HG03103 (cell line): ENCODE measurements at regions not wholly inside any gene's neighbourhood (a gene's known extent, or its start where the extent isn't known, plus 50 kb on each side); places are given as distances from the start of the nearest gene placed in this dataset.

Experiments used
- ATAC-seq: cut with Tn5 transposase; IDR thresholded peaks from one replicate; pipeline ENCODE4 v1.9.1; 2021; ENCODE audit warnings: low read depth; ENCODE audit not compliant: unreplicated experiment

GRCh38 chr20:22781869-22782268, 197.5 kb upstream of the FOXA2 start:
- no peak for ATAC-seq

- no peak for ATAC-seq
Observed at GRCh38 chr20:22789676-22790075, 205.3 kb upstream of the FOXA2 start.

- ATAC-seq: no peak
Observed at GRCh38 chr20:22791396-22791795, 207.0 kb upstream of the FOXA2 start.

GRCh38 chr20:22791877-22792525, 207.6 kb upstream of the FOXA2 start:
- ATAC-seq: no peak

GRCh38 chr20:22794200-22794599, 209.8 kb upstream of the FOXA2 start:
- no peak for ATAC-seq

GRCh38 chr20:22795433-22795832, 211.1 kb upstream of the FOXA2 start:
- no peak for ATAC-seq

- no peak for ATAC-seq
Observed at GRCh38 chr20:22795871-22796270, 211.5 kb upstream of the FOXA2 start.

GRCh38 chr20:22796469-22797077, 212.2 kb upstream of the FOXA2 start:
- no peak for ATAC-seq

- ATAC-seq: no peak
Observed at GRCh38 chr20:22797103-22797502, 212.7 kb upstream of the FOXA2 start.

- ATAC-seq: no peak
Observed at GRCh38 chr20:22799687-22800086, 215.3 kb upstream of the FOXA2 start.

GRCh38 chr20:22800129-22800528, 215.8 kb upstream of the FOXA2 start:
- ATAC-seq: no peak

GRCh38 chr20:22801528-22801927, 217.2 kb upstream of the FOXA2 start:
- no peak for ATAC-seq

GRCh38 chr20:22802296-22802695, 217.9 kb upstream of the FOXA2 start:
- no peak for ATAC-seq

- ATAC-seq: no peak
Observed at GRCh38 chr20:22805219-22805618, 220.8 kb upstream of the FOXA2 start.

GRCh38 chr20:22805996-22806395, 221.6 kb upstream of the FOXA2 start:
- no peak for ATAC-seq

GRCh38 chr20:22807045-22807444, 222.7 kb upstream of the FOXA2 start:
- no peak for ATAC-seq

GRCh38 chr20:22807646-22808244, 223.4 kb upstream of the FOXA2 start:
- no peak for ATAC-seq

GRCh38 chr20:22808628-22809027, 224.3 kb upstream of the FOXA2 start:
- ATAC-seq: no peak

GRCh38 chr20:22810030-22810429, 225.1 kb upstream of the SSTR4 start:
- ATAC-seq: no peak

GRCh38 chr20:22810626-22811569, 224.2 kb upstream of the SSTR4 start:
- no peak for ATAC-seq
